Neural progenitor cell (in vitro differentiated cells): ENCODE measurements at regions not wholly inside any gene's neighbourhood (a gene's known extent, or its start where the extent isn't known, plus 50 kb on each side); places are given as distances from the start of the nearest gene placed in this dataset.
A peak's percentile ranks its signal among the peaks of the same experiment; 100 is the strongest.
"Not testable (repeated sequence)": the region's sequence is repeated elsewhere in the genome, so short reads cannot be mapped to it uniquely, and the experiment has no call there.

Experiments used
- DNase-seq: peaks from one replicate; pipeline ENCODE4 v3.0.0-alpha.2; 2016; ENCODE audit warnings: low spot score
- H2AFZ ChIP-seq: fragments of 200-600 bp; sonication (generic); replicated peaks from 2 replicates; pipeline ENCODE4 v1.6.1; 2016; ENCODE audit warnings: antibody characterized with exemption
- H3F3A ChIP-seq: fragments of 200-600 bp; sonication (generic); 2 replicates; pipeline ENCODE4 v1.6.1; 2016; ENCODE audit warnings: antibody characterized with exemption, low read depth
- H3K27ac ChIP-seq: fragments of 200-600 bp; sonication (generic); 2 replicates; pipeline ENCODE4 v1.5.1; 2016; ENCODE audit warnings: mild to moderate bottlenecking
- H3K27me3 ChIP-seq: fragments of 200-600 bp; sonication (generic); 2 replicates; pipeline ENCODE4 v1.6.1; 2016; ENCODE audit warnings: mild to moderate bottlenecking, moderate library complexity
- H3K36me3 ChIP-seq: fragments of 200-600 bp; sonication (generic); 2 replicates; pipeline ENCODE4 v1.5.1; 2016
- H3K4me1 ChIP-seq: fragments of 200-600 bp; sonication (generic); 2 replicates; pipeline ENCODE4 v1.6.1; 2016; ENCODE audit warnings: mixed run types
- H3K4me2 ChIP-seq: fragments of 200-600 bp; sonication (generic); 2 replicates; pipeline ENCODE4 v1.6.1; 2016
- H3K4me3 ChIP-seq: fragments of 200-600 bp; sonication (generic); 2 replicates; pipeline ENCODE4 v1.5.1; 2016
- H3K79me2 ChIP-seq: fragments of 200-600 bp; sonication (generic); 2 replicates; pipeline ENCODE4 v1.6.1; 2016; ENCODE audit warnings: low read depth
- H3K9ac ChIP-seq: fragments of 200-600 bp; sonication (generic); 2 replicates; pipeline ENCODE4 v1.6.1; 2016
- H3K9me3 ChIP-seq: fragments of 200-600 bp; sonication (generic); 2 replicates; pipeline ENCODE4 v1.5.1; 2016; ENCODE audit warnings: low read depth
- H4K20me1 ChIP-seq: fragments of 200-600 bp; sonication (generic); 2 replicates; pipeline ENCODE4 v1.6.1; 2016; ENCODE audit warnings: low read depth
- H3K27ac Mint-ChIP-seq: 3 replicates; pipeline ENCODE4 v1.8.0; 2021; ENCODE audit warnings: mixed read lengths
- H3K27me3 Mint-ChIP-seq: 2 replicates; pipeline ENCODE4 v1.8.0; 2022; ENCODE audit warnings: low read depth, mild to moderate bottlenecking, inconsistent platforms, moderate library complexity, mixed read lengths; ENCODE audit not compliant: insufficient read depth
- H3K36me3 Mint-ChIP-seq: 3 replicates; pipeline ENCODE4 v1.8.0; 2021; ENCODE audit warnings: mixed read lengths
- H3K4me1 Mint-ChIP-seq: 3 replicates; pipeline ENCODE4 v1.8.0; 2021; ENCODE audit warnings: mixed read lengths
- H3K4me3 Mint-ChIP-seq: 3 replicates; pipeline ENCODE4 v1.8.0; 2021; ENCODE audit warnings: mild to moderate bottlenecking, moderate library complexity, mixed read lengths
- H3K9me3 Mint-ChIP-seq: 3 replicates; pipeline ENCODE4 v1.8.0; 2020; ENCODE audit warnings: mixed read lengths
- EZH2 ChIP-seq: fragments of 200-600 bp; sonication (generic); IDR thresholded peaks from 2 replicates; pipeline ENCODE4 v1.6.1; 2017; ENCODE audit warnings: antibody characterized with exemption, mild to moderate bottlenecking, moderate library complexity
- EZH2phosphoT487 ChIP-seq: fragments of 200-600 bp; sonication (generic); IDR thresholded peaks from 2 replicates; pipeline ENCODE4 v1.6.1; 2017; ENCODE audit warnings: antibody characterized with exemption
- TF ChIP-seq, protein P1 (sequence below): fragments of 200-600 bp; sonication (generic); IDR thresholded peaks from 2 replicates; pipeline ENCODE4 v1.5.1; 2017; ENCODE audit warnings: antibody characterized with exemption, mild to moderate bottlenecking

DNA sequence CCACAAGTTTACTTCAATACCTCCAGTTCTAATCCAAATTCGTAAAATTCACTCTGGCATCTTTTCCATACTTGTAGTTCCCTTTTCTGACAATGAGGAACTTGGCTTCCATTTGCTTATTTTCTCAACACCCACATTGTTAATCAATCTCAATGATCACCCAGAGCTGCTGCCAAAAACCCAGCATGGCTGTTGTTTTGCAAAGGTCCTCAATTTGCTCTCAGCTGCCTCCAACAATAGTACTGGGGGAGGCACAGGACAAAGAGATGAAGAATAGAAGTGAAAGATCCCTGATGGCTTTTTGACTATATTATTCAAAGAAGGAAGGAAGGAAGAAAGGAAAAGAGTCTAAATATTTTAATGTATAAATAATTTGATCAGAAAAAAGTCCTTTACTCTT lies 847.8 kb downstream of the RAPGEF2 start:
- Histone ChIP-seq H3K4me3 (no peak overlapping the region), H3K36me3 (no peaks in the 10 kb centered on the region), H3F3A (no peaks in the 10 kb centered on the region), H3K27ac (no peak overlapping the region), H3K79me2 (no peaks in the 10 kb centered on the region), H2AFZ (no peak overlapping the region), H3K9ac (no peak overlapping the region), H3K9me3 (no peaks in the 10 kb centered on the region), H3K4me1 (peaks cover 15% of the 10 kb centered on the region), H3K4me2 (peak overlapping the region; percentile 25), H4K20me1 (no peaks in the 10 kb centered on the region), H3K27me3 (peaks cover 2% of the 10 kb centered on the region)
- Mint-ChIP-seq H3K4me1 (peaks cover 10% of the 10 kb centered on the region), H3K9me3 (no peaks in the 10 kb centered on the region), H3K27me3 (no peaks in the 10 kb centered on the region), H3K27ac (no peak overlapping the region), H3K36me3 (no peaks in the 10 kb centered on the region), H3K4me3 (no peak overlapping the region)
- peak; percentile 37 for DNase-seq
- TF ChIP-seq EZH2phosphoT487 = no peak
- TF ChIP-seq, protein P1, sequence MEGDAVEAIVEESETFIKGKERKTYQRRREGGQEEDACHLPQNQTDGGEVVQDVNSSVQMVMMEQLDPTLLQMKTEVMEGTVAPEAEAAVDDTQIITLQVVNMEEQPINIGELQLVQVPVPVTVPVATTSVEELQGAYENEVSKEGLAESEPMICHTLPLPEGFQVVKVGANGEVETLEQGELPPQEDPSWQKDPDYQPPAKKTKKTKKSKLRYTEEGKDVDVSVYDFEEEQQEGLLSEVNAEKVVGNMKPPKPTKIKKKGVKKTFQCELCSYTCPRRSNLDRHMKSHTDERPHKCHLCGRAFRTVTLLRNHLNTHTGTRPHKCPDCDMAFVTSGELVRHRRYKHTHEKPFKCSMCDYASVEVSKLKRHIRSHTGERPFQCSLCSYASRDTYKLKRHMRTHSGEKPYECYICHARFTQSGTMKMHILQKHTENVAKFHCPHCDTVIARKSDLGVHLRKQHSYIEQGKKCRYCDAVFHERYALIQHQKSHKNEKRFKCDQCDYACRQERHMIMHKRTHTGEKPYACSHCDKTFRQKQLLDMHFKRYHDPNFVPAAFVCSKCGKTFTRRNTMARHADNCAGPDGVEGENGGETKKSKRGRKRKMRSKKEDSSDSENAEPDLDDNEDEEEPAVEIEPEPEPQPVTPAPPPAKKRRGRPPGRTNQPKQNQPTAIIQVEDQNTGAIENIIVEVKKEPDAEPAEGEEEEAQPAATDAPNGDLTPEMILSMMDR = no peak
- no peak for TF ChIP-seq EZH2

DNA sequence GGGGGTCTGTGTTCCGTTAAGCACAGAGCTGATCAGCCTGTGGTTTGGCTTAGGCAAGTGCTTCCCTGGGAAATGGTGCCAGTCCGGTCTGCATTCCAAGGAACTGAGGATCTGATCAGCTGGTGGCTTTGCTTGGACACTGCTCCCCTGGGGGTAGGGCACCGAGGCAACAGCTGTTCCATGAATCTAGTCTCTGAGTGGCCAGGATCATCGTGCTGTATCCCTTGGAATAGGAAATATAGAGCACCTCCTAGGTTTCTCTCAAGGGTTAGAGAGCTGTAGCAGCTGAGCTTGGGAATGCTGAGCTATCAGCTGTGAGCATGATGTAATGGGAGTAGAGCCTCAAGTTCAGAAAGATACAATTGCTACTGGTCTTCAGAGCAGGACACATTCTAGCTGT lies 863.9 kb downstream of the RAPGEF2 start:
- Mint-ChIP-seq H3K9me3 (no peaks in the 10 kb centered on the region), H3K27ac (no peak overlapping the region)
- H3F3A ChIP-seq = no peaks in the 10 kb centered on the region

DNA sequence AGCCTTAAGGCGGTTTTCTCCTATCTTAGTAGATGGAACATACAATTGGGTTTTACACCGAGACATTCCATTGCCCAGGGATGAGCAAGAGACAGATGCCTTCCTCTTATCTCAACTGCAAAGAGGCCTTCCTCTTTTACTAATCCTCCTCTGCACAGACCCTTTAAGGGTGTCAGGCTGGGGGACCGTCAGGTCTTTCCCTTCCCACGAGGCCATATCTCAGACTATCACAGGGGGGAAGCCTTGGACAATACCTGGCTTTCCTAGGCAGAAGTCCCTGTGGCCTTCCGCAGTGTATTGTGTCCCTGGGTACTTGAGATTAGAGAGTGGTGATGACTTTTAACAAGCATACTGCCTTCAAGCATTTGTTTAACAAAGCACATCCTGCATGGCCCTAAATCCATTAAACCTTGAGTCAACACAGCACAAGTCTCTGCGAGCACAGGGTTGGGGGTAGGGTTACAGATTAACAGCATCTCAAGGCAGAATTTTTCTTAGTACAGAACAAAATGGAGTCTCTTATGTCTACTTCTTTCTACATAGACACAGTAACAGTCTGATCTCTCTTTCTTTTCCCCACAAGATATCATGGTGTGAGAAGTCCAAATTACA lies 874.1 kb downstream of the RAPGEF2 start:
- H3K4me1 ChIP-seq, H3K4me3 ChIP-seq, H3K27me3 ChIP-seq, H3K4me2 ChIP-seq, H3K9me3 Mint-ChIP-seq, H3K4me3 Mint-ChIP-seq, H2AFZ ChIP-seq, H3K9me3 ChIP-seq, H3K79me2 ChIP-seq, H3K27me3 Mint-ChIP-seq, H3K36me3 Mint-ChIP-seq, H3K27ac ChIP-seq, H3K36me3 ChIP-seq, H4K20me1 ChIP-seq, H3F3A ChIP-seq, H3K9ac ChIP-seq: not testable (repeated sequence)
- peak; percentile 5 for DNase-seq
- Mint-ChIP-seq H3K27ac (peak overlapping the region; percentile 19), H3K4me1 (peaks cover 15% of the 10 kb centered on the region)

More for the DNA sequence above, 863.9 kb downstream of the RAPGEF2 start:
- H2AFZ ChIP-seq = peak overlapping the region; percentile 60
- no peak overlapping the region for H3K27ac ChIP-seq
- Mint-ChIP-seq H3K4me1 (peaks cover 2% of the 10 kb centered on the region), H3K36me3 (no peaks in the 10 kb centered on the region), H3K4me3 (no peak overlapping the region), H3K27me3 (no peaks in the 10 kb centered on the region)
- no peak overlapping the region for H3K4me2 ChIP-seq
- H3K4me3 ChIP-seq = no peak overlapping the region
- no peaks in the 10 kb centered on the region for H3K79me2 ChIP-seq
- H4K20me1 ChIP-seq = no peaks in the 10 kb centered on the region
- no peaks in the 10 kb centered on the region for H3K36me3 ChIP-seq
- H3K4me1 ChIP-seq = no peaks in the 10 kb centered on the region
- no peaks in the 10 kb centered on the region for H3K9me3 ChIP-seq
- TF ChIP-seq, protein P1 = no peak
- TF ChIP-seq EZH2phosphoT487 = no peak
- no peak for TF ChIP-seq EZH2
- H3K9ac ChIP-seq = no peak overlapping the region
- no peaks in the 10 kb centered on the region for H3K27me3 ChIP-seq
- DNase-seq = no peak

DNA sequence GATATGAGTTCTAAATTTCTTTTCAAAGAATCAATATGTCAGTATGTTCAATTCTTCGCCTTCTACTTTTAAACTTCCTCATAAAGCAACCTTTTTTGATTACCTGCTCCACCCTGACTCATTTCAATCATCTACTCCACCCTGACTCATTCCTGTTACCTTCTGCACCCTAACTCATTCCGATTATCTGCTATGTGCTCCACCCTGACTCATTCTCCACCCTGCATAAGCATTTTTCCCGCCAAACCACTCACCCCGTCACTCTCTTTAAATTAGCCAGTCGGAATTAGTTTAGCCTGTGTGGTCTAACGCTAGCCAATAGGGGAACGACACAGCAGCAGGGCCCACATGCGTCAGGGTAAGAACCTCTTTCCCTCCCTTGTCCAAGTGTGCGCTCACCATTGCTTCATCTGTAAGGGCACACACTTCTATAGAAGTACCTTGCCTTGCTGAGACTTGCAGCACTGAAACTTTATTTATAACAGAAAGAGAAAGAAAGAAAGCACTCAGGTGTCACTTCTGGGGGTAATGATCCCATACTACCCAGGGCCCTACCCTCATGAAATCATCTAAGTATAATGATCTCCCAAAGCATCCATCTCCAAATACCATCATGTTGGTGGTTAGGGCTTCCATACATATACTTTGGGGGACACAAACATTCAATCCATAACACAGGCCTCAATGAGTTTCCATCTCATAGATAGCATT lies 875.2 kb downstream of the RAPGEF2 start:
- Histone ChIP-seq H3K27me3 (no peaks in the 10 kb centered on the region), H3K4me3 (no peak overlapping the region), H4K20me1 (no peaks in the 10 kb centered on the region), H2AFZ (no peak overlapping the region), H3F3A (no peaks in the 10 kb centered on the region), H3K4me2 (no peak overlapping the region), H3K27ac (no peak overlapping the region), H3K9me3 (no peaks in the 10 kb centered on the region), H3K9ac (no peak overlapping the region), H3K4me1 (no peaks in the 10 kb centered on the region), H3K36me3 (no peaks in the 10 kb centered on the region), H3K79me2 (no peaks in the 10 kb centered on the region)
- H3K36me3 Mint-ChIP-seq = no peaks in the 10 kb centered on the region
- peaks cover 17% of the 10 kb centered on the region for H3K4me1 Mint-ChIP-seq
- H3K4me3 Mint-ChIP-seq = no peak overlapping the region
- peaks cover 5% of the 10 kb centered on the region for H3K9me3 Mint-ChIP-seq
- peaks cover 2% of the 10 kb centered on the region for H3K27me3 Mint-ChIP-seq
- TF ChIP-seq, protein P1 = no peak
- TF ChIP-seq EZH2phosphoT487 = no peak
- TF ChIP-seq EZH2 = no peak
- H3K27ac Mint-ChIP-seq = no peak overlapping the region
- no peak for DNase-seq
